Daoy (cell line): ENCODE measurements at regions not wholly inside any gene's neighbourhood (a gene's known extent, or its start where the extent isn't known, plus 50 kb on each side); places are given as distances from the start of the nearest gene placed in this dataset.

ENCODE experiments used
- DNase-seq: peaks from one replicate; pipeline ENCODE4 v3.0.0-alpha.2; 2015; ENCODE audit warnings: low read depth

GRCh38 chr20:57946559-57947315 lies 236.9 kb upstream of the PMEPA1 start:
- DNase-seq = no peak

DNA sequence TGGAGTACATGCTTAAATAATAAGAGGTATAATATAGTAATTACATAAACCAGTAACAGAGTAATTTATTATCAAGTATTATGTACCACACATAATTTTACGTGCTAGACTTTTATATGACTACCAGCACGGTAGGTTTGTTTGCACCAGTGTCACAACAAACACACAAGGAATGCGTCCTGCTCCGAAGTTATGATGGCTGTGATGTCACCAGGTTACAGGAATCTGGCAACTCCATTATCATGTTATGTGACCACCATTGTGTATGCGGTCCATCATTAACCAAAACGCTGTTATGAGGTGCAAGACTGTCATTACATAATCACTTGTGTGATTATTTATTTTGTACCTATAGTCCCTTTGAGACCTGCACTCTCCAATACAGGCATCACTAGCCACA lies 235.2 kb upstream of the PMEPA1 start:
- DNase-seq = no peak

DNA sequence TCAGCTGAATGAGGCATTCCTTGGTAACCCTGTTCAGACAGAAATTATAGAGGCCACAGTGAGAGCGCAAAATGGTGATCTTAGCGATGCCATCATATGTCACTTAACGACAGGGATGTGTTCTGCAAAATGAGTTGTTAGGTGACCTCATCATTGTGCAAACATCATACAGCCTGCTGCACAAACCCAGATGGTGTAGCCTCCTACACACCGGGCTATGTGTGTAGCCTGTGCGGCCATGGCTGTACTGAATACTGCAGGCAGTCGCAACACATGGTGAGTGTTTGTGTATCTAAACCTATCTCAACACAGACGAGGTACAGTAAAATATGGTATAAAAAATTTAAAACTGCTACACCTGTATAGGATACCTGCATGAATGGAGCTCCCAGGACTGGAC lies 234.1 kb upstream of the PMEPA1 start:
- DNase-seq = no peak

DNA sequence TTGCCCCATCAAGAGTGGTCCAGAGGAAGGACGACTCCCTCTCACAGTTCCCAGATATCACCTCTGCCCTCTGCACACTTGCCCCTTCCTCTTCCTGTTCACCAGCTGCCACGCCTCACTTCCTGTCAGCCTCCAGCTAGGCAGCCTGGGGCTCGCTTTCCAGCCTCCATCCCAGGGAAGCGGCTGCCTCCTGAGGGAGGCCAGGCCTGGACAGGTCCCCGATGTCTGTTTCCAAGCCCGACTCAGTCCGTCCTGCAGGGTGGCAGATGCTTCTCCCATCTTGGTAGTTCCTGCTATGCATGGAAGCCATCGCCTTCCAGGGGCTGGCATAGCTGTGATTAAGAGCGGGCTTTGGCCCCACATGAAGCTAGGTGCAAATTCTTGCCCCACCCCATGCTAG lies 233.5 kb upstream of the PMEPA1 start:
- no peak for DNase-seq

DNA sequence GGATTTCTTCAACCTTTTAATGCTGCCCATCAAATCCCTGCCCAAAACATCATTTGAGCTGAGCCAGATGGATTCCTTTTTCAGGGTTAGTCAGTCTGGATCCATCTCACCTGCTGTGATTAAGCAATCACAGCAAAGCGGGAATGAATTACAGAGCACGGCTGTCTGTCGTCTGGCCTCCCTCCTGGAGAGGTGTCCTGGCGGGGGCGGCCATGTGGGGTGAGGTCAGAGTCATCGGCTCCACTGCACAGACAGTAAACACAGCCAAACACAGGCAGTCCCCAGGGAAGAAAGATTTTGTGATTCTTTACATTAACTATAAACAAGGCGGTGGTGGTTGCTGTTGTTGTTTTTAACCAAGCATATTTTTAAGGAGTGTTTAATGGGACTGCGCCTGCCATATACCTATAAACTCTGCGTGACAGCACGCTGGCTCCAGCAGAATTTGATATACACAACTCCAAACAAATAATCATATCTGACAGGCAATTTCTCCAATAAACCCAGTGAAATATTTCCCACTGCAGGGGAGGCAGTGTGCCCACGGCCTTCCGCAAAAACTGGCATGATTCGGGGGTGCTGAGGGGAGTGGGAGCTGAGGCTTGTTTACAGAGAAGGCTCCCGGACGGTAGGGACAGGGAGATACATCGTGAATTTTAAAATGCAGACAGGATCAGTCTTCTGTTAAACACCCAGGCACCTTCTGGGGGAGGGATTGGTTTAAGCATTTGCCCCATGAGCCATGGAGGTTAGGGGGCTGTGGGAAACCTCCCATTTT lies 232.0 kb upstream of the PMEPA1 start:
- peak; percentile 26 for DNase-seq

DNA sequence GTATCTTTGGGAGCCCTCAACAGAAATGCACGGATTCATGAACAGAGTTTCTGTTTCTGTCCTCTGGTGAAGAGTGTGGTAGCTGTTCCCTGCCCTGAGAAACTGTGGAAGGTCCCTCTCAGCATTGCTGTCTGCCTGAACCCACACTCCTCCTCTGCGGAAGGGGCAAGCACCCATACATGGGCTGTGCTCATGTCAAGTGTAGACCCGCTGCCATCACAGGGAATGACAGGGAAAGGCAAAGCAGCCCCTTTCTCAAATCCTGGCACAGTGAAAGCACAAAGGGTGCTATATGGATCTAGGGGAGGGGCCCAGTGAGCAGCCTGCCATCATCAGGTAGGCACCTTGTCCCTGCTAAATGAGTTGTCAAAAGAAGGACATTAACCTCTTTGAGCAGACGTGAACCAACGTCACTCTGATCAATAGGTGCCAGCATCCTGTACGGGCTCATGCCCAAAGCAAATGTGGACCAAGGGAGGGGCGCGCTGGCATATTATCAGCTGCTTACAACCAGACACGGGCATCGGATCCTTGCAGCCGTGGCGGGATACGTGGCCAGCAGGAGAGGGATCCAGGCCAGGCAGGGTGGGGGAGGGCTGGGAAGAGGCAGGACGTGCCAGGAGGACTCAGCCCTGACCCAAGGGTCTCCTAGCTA lies 231.2 kb upstream of the PMEPA1 start:
- no peak for DNase-seq

DNA sequence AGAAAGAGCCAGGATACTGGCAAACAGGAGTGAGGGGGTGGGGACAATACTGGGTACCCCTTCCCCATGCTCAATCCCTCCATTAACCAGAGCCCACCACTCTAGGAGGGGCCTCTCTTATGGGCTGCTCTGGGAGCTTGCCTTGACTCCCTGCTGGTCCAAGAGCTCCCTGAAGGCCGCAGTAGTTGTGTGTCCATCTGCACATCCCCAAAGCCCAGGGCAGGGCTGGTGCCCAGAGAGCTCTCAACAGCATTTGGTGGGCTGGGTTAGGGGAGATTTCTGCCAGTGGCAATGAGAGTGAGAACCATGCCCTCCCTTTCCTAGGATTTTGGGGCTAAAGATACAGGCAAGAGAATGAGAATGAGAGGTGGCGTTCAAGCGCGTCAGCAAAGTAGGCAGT lies 230.6 kb upstream of the PMEPA1 start:
- no peak for DNase-seq

GRCh38 chr20:57939499-57939898 lies 229.7 kb upstream of the PMEPA1 start:
- DNase-seq = no peak

DNA sequence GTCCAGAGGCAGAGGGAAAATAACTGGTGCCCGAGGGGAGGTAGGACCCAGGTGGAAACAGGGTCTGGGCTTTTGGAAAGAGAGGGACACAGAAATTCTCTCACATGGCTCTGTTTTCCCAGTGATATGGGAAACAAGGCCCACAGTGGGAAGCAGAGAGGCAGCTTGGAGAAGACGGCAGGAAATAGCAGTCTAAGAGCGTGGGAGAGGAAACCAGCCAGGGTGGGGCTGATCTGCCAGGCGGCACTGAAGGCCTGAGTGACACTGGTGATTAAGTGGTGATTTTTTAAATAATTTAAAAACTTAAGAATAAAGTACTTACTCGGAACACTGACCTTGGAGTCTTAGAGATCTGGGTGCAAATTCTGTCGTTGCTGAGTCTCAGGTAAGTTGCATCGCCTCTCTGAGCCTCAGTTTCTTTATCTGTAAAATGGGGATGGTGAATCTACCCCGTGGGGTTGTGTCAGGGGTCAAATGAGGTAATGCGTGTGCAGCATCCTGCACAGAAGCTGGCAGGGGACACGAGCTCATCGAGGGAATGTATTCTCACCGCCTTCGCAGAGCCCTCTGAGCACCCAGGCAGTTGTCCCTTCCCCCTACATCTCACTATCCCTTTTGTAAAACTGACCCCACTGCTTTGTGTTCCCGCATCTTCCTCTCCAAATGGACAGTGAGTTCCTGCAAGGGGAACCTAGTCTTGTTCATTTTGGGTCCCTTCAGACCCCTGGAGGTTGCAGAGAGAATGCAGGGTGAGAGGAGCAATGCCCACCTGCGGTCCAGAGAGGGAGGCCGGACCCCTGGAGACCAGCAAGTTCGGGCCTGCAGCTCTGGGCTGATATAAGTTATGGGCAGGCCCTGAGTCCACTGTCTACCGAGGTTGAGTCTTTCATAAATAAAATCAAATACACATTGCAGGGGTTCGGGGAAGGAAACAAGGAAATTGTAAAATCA lies 228.6 kb upstream of the PMEPA1 start:
- peak; percentile 42 for DNase-seq

GRCh38 chr20:57936636-57937385 lies 227.0 kb upstream of the PMEPA1 start:
- DNase-seq = no peak

- DNase-seq = no peak
These were observed 225.1 kb upstream of the PMEPA1 start for GRCh38 chr20:57934913-57935312.

- DNase-seq = peak; percentile 58
These were observed 224.4 kb upstream of the PMEPA1 start for GRCh38 chr20:57934007-57934805.

DNA sequence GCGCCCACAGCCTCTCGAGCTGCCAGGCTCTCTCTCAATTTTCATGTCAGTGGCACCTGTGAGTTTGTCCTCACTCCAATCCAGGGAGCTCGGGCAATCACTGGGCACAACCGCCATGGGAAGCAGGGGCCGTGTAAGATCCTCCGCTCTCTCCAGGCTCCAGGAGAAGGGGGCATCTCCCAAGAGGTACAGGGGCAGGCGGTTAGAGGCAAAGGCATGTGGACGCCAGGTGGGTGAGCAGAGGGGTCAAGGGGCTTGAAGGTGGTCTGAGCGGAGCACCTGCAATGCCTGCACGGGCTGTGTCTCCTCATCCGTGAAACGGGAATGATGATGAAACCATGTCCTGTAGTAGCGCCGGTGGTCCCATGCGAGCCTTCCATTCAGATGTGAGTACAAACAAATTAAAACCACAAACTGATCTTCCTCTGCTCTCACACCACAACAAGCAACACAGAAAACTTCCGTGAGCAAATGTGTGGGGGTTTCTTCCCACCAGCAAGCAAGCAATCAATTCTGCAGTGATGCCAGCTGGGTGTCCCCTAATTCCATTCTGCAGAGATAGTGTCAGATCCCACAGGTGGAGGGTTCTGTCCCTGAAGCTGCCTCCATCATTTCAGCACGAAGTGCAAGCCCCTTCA lies 222.5 kb upstream of the PMEPA1 start:
- DNase-seq = no peak

DNA sequence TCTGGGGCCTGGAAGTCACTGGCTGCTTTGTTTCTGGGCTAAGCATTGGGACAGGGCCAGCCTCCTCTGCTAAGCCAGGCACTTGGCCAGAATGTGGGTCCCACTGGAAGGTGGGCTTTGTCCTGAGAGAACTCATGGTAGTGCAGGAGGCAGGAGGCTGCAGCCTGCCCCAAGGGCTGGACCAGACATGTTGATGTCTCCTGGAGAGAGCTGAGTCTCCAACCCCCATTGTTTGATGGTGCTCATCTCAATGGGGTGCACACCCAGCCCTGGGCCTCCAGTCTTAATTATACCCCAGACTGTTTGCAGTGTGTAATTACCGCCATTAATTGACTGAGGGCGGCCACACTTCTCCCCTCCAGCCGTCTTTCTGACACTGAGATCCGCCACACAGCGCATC lies 220.5 kb upstream of the PMEPA1 start:
- DNase-seq = no peak

DNA sequence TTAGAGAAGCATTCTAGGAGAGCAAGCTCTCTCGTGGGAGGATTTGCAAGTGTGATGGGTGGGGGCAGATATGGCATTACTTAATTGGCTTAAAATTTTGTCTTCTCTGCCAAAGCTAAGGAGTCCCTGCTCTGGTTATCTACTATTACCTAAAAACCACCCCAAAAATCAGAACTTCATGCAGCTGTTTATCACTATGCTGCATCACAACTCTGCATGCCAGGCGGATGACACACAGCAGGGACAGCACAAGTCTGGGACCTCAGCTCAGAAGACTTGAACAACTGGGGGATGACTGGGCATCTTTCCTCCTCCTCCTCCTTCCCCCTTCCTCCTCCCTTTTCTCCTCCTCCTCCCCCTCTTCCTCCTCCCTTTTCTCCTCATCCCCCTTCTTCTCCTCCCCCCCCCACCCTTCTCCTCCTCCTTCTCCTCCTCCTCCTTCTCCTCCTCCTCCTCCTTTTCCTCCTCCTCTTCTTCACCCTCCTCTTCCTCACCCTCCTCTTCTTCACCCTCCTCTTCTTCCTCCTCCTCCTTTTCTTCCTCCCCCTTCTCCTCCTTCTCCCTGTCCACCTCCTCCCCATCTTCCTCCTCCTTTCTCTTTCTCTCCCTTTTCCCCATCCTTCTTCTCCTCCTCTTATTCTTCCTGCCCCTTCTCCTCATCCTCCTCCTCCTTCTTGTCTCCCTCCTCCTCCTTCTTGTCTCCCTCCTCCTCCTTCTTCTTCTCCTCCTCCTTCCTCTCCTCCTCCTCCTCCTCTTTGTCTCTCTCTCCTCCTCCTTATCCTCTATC lies 218.6 kb upstream of the PMEPA1 start:
- DNase-seq = peak; percentile 27

DNA sequence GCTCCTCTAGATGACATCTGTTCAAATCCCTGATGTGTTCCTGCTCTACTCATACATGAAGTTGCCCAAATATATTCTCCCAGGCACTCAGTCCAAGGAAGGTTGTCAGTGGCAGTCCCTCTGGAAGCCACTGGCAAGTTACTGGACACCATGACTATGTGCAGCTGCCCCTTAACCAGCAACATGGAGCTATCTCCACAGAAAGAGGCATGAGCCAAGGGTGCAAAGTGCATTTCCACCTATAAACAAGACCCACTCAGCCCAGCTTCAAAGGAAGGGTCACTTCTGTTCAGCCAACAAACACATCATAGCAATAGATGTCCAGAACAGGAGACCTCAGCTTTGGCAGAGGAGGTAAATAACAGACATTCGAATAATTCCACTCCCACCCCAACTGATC lies 217.6 kb upstream of the PMEPA1 start:
- DNase-seq = no peak

DNA sequence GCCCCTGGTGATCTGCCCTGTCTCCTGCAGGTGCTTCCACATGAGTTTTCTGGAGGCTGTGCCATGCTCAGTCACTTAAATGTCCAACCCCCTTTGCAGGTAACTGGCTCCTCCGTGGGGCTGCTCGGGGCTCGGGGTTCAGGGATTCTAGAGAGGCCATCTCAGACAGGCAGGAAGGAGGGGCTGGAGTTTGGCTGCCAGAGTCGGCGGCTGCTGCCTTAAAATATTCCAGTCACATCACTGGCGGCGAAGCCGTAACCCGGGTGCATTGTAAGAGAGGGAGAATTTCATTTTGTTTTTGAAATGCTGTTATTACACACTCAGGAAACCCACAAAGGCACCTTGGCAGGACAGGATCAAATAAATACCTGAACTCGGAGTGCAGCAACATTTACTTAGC lies 212.9 kb upstream of the PMEPA1 start:
- no peak for DNase-seq

DNA sequence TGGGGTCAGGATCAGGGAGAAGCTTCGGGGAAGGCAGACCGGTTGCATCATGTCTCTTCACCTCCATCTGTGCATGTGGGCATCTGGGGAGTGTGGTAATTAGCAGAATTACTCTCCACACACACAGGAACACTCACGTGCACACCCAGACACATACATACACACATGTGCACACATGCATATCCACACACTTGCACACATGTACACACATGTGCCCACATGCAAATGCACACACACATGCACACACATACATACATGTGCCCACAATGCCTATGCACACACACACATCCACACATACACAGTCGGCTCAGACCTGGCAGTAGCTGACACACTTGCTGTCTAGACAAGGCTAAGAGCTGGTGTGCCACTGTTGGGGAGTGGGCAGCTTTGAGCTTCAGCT lies 212.3 kb upstream of the PMEPA1 start:
- DNase-seq = no peak

DNA sequence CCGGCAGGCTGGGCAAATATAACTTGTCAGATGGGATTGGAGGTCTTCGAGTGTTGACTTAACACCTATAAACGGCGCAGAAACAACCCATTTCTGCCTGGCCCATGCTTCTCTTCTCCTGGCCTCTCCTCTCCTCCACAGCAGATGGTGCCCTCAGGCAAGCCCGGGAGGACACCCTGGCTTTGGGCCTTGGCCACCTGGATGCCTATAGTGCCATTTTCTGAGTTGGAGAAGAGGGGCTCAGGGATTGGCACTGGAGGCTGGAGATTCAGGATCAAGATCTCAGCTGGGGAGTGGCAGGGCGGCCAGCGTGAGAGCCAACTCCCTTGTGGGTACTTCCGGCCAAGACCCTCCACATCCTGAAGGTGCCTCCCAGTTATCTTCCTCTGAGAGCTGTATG lies 211.9 kb upstream of the PMEPA1 start:
- no peak for DNase-seq
